NCI-H82 treated with DMSO at 0.1 percent for 48 hours (cell line): ENCODE measurements at regions not wholly inside any gene's neighbourhood (a gene's known extent, or its start where the extent isn't known, plus 50 kb on each side); places are given as distances from the start of the nearest gene placed in this dataset.
A peak's percentile ranks its signal among the peaks of the same experiment; 100 is the strongest.
"Not testable (repeated sequence)": the region's sequence is repeated elsewhere in the genome, so short reads cannot be mapped to it uniquely, and the experiment has no call there.

Experiments
- DNase-seq: peaks from one replicate; lab custom pipeline; 2025; ENCODE audit not compliant: unreplicated experiment; lab: John Stamatoyannopoulos, UW

- DNase-seq, result not testable (repeated sequence)
These were observed 203.4 kb downstream of the DSC3 start for GRCh38 chr18:30839056-30839561.

DNA sequence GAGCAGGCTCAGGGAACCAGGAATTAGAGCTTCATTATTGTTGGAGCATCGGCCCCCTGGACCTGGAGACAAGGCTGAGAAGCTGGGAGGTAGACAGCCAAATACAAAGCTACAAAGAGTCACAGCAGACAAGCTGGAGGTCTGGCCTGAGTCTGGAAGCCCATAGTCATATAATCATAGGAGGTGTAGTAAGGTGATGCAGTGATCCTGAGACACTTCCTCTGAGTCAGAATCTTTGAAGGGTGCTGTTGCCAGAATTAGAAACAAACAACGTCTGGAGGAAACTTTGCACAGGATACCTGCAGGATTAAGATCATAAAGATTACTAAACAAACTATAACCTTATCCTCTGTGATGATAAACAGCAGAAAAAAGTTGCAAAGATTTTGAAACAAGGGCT lies 213.8 kb downstream of the DSC3 start:
- no peak for DNase-seq

DNA sequence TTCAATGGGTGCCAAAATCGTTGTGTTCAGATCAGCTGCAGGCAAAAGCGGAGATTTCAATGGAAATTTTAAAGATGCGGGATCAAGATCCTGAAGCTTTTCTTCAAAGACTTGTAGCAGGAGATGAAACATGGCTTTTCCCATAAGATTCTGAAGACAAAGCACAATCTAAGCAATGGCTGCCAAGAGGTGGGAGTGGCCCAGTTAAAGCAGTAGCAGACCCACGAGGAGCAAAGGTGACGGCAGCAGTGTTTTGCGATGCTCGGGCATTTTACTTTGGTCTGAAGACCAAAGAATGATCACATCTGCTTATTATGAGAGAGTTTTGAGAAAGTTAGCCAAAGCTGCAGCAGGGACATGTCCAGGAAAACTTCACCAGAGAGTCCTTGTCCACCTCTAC lies 222.9 kb downstream of the DSC3 start:
- DNase-seq, result no peak

DNA sequence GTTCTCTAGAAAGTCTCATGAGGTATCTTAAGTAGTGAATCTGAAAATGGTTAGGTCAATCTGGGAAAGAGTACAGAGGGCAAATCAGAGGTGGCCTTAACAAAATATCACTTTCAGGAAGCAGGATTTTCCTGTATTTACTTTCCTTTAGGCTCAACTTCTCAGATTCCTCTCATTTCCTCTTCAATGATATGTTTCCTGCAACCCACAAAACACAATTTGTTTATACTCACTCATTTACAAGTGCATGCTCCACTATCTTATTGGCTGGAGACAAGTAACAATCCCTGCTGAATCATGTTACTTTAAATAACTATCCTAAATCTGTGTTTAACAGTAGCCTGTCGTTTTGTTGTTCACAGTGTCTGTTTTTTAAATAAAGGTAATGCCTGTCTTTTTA lies 228.1 kb downstream of the DSC3 start:
- DNase-seq, result no peak

DNA sequence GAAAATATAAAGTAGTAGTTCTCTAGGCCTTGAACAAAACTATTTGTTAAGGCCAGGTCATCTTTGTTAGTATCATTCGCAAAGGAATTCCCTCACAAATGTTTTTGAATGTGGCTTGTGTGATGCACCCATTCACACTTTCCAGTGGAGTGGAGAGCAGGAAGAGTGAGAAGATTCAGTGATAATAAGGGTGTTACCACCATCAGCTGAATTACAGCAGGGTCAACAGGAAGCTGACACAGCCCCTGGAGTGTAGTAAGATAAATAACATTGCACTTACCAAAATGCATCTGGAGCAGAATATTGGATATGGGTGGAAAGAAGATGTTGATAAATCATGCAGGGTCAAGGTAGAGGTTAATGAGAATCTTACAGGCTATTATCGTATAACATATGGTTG lies 231.0 kb downstream of the DSC3 start:
- no peak for DNase-seq

DNA sequence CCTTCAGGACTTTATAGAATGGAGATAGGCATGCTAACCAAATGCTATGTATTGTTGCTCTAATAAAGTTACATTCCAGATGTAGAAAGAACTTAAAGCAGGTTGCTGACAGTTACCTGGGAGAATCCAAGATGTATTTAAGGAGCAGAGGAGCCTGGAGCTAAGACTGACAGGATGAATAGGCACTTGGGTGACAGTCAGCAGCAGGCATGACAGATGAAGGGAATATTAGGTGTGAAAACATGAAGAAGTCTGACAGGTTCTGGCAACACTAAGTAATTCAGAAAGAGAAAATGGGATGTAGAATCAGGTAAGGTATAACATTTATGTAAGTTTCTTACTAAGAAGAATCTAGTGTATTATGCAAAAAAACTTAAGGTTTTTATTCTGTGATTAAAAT lies 232.0 kb downstream of the DSC3 start:
- no peak for DNase-seq

DNA sequence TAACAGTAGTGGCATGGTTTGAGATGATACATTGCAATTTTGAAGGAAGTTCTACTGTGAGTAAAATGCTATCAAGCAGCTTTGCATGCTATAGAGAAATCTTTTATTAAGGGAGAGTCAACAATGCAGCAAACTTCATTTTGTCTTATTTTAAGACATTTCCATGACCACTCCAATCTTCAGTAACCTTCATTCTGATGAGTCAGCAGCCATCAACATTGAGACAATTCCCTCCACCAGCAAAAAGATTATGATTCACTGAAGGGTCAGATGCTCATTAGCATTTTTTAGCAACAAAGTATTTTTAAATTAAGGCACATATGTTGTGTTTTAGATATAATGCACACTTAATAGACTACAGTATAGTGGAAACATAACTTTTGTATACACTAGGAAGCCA lies 235.7 kb downstream of the DSC3 start:
- no peak for DNase-seq

- no peak for DNase-seq
These were observed 241.7 kb downstream of the DSC3 start for GRCh38 chr18:30800800-30801199.

- DNase-seq, result no peak
These were observed 250.5 kb downstream of the DSC3 start for GRCh38 chr18:30792051-30792450.

DNA sequence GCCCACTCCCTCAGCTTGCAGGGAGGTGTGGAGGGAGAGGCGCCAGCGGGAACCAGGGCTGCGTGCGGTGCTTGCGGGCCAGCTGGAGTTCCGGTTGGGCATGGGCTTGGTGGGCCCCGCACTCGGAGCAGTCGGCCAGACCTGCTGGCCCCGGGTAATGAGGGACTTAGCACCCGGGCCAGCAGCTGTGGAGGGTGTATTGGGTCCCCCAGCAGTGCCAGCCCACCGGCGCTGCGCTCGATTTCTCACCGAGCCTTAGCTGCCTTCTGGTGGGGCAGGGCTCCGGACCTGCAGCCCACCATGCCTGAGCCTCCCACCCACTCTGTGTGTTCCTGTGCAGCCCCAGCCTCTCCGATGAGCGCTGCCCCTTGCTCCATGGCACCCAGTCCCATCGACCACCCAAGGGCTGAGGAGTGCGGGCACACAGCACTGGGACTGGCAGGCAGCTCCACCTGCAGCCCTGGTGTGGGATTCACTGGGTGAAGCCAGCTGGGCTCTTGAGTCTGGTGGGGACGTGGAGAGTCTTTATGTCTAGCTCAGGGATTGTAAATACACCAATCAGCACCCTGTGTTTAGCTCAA lies 254.0 kb downstream of the DSC3 start:
- not testable (repeated sequence) for DNase-seq

GRCh38 chr18:30787410-30787809 lies 255.1 kb downstream of the DSC3 start:
- no peak for DNase-seq

GRCh38 chr18:30781601-30782000 lies 260.9 kb downstream of the DSC3 start:
- no peak for DNase-seq

- DNase-seq, result no peak
These were observed 266.9 kb downstream of the DSC3 start for GRCh38 chr18:30775629-30776028.

GRCh38 chr18:30772170-30772569 lies 270.4 kb downstream of the DSC3 start:
- not testable (repeated sequence) for DNase-seq

- DNase-seq, result no peak
These were observed 276.5 kb downstream of the DSC3 start for GRCh38 chr18:30766053-30766452.

DNA sequence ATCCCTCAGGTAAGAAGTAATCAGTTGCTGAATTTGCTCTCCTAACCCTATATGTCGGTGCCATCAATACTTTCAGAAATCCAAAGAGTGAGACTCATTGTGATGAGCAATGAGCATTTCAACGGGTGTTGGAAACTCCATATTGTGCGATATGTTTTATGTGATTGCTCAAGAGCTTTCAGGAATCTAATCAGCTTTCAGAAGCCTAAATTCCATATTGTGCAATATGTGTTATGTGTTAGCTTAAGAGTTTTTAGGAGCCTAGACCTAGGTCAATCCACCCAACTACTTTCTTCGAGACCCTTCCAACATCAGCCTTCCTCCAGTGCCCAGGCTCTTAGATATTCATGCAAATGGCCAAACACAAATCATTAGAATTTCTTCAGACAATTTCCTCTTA lies 277.3 kb downstream of the DSC3 start:
- DNase-seq, result no peak

DNA sequence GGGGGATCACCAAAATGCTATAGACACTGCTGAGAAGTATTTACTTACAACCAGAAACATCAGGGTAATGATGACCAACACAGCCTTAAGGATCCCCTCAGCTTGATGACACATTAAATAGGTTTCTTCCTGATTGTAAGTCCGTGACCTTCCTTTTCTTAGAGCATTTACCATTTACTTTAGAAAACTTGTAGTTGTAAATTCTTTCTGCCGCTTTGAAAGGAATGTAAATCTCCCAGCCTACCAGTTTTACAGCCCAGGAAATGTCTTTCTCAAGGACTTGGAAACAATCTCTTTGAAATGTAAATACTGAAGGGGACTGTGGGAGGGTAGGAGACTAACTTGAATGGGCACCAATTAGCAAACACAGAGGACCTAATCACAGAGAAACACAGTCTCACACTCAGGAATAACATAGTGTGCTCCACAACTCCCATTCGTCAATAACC lies 278.6 kb downstream of the DSC3 start:
- no peak for DNase-seq

DNA sequence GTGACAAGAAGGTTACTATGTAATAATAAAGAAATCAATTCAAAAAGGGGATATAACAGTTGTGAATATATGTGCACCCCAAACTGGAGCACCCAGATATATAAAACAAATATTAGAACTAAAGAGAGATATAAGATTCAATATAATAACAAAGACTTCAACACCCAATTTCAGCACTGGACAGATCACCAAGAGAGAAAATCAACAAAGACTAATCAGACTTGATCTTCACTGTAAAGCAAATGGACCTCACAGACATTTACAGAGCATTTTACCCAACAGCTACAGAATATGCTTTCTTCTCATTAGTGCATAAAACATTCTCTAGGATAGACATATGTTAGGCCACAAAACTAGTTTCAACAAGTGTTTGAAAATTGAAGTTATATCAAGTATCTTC lies 287.7 kb downstream of the DSC3 start:
- no peak for DNase-seq

- DNase-seq, result no peak
These were observed 294.0 kb downstream of the DSC3 start for GRCh38 chr18:30748541-30748940.

DNA sequence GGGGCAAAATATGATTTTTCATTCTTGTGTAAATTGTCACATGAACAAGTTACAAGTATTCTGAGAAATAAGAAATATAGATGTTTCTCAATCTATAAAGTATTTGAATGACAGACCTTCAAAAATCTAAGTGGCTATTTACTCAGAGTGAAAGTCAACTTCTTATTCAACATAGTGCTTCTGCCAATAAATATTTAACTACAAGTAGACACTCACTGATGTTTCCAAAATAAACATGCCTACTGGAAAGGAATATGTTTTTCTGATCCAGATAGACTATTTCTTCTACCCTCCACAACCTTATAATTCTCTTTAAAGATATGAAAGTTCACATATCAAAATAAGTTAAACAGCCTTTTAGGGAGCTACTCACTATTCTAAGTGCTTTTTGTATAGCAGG lies 296.3 kb downstream of the DSC3 start:
- DNase-seq, result no peak

DNA sequence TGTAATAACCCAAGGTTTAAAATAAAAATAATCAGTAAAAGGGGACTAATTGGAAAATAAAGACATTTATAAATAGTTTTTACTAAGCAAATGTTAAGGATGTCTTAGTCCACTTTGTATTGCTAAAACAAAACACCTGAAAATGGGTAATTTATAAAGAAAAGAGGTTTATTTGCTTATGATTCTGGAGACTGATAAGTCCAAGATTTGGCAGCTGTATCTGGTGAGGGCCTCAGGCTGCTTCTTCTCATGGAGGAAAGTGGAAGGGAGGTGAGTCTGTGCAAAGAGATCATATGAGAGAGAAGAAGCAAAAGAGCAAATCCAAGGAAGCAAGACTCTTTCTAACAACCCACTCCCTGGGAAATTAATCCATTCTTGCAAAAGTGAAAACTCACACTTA lies 299.5 kb downstream of the DSC3 start:
- no peak for DNase-seq

GRCh38 chr18:30730915-30731314 lies 311.6 kb downstream of the DSC3 start:
- peak; percentile 82 for DNase-seq

- no peak for DNase-seq
These were observed 314.7 kb downstream of the DSC3 start for GRCh38 chr18:30727849-30728248.
